WTC11 (cell line): ENCODE measurements at regions not wholly inside any gene's neighbourhood (a gene's known extent, or its start where the extent isn't known, plus 50 kb on each side); places are given as distances from the start of the nearest gene placed in this dataset.

Source experiments
- ATAC-seq: fragments of 200-7000 bp; cut with Tn5 transposase; 2 replicates; pipeline ENCODE4 v1.10.0; 2021; ENCODE audit warnings: mild to moderate bottlenecking, moderate library complexity
- CTCF ChIA-PET: fragments of 300-600 bp; sonication (Branson Sonifier 250); formaldehyde crosslinking; loops from one replicate; lab custom pipeline; 2021; ENCODE audit warnings: antibody characterized with exemption; lab: Charles Lee
- POLR2A ChIA-PET: fragments of 350-600 bp; sonication (Branson Sonifier 250); formaldehyde crosslinking; loops from one replicate; lab custom pipeline; 2021; ENCODE audit warnings: antibody characterized with exemption; lab: Charles Lee
- DNase-seq: peaks from one replicate; pipeline ENCODE4 v3.0.0; 2021; ENCODE audit warnings: low spot score
- H3K27ac Mint-ChIP-seq: 2 replicates; pipeline ENCODE4 v1.8.0; 2021; ENCODE audit warnings: mixed read lengths
- H3K27me3 Mint-ChIP-seq: 2 replicates; pipeline ENCODE4 v1.8.0; 2021; ENCODE audit warnings: low read depth, mild to moderate bottlenecking, moderate library complexity, mixed read lengths
- H3K36me3 Mint-ChIP-seq: 2 replicates; pipeline ENCODE4 v1.8.0; 2021; ENCODE audit warnings: mixed read lengths
- H3K4me1 Mint-ChIP-seq: 2 replicates; pipeline ENCODE4 v1.8.0; 2022; ENCODE audit warnings: mixed read lengths
- H3K4me3 Mint-ChIP-seq: 2 replicates; pipeline ENCODE4 v1.8.0; 2021; ENCODE audit warnings: mild to moderate bottlenecking, moderate library complexity, mixed read lengths
- H3K9me3 Mint-ChIP-seq: 2 replicates; pipeline ENCODE4 v1.8.0; 2021; ENCODE audit warnings: mixed read lengths
- ETV6 ChIP-seq: sonication (generic); formaldehyde crosslinking; IDR thresholded peaks from 2 replicates; pipeline ENCODE4 v1.8.1; 2022; ENCODE audit warnings: mild to moderate bottlenecking, missing genetic modification reagents
- FOXJ3 ChIP-seq: sonication (generic); formaldehyde crosslinking; IDR thresholded peaks from 2 replicates; pipeline ENCODE4 v1.9.0; 2021; ENCODE audit warnings: missing genetic modification reagents, mild to moderate bottlenecking, borderline replicate concordance
- IRF2 ChIP-seq: sonication (generic); formaldehyde crosslinking; IDR thresholded peaks from 2 replicates; pipeline ENCODE4 v1.8.0; 2022; ENCODE audit warnings: low read depth, missing genetic modification reagents, borderline replicate concordance
- JUN ChIP-seq: sonication (generic); formaldehyde crosslinking; IDR thresholded peaks from 2 replicates; pipeline ENCODE4 v1.8.0; 2023; ENCODE audit warnings: mild to moderate bottlenecking, missing genetic modification reagents
- NFE2L1 ChIP-seq: sonication (generic); formaldehyde crosslinking; IDR thresholded peaks from 2 replicates; pipeline ENCODE4 v1.8.1; 2023; ENCODE audit warnings: missing genetic modification reagents
- NR1H2 ChIP-seq: sonication (generic); formaldehyde crosslinking; IDR thresholded peaks from 2 replicates; pipeline ENCODE4 v1.9.0; 2021; ENCODE audit warnings: mild to moderate bottlenecking, moderate library complexity, missing genetic modification reagents
- NR2C2 ChIP-seq: sonication (generic); formaldehyde crosslinking; IDR thresholded peaks from 2 replicates; pipeline ENCODE4 v1.8.0; 2022; ENCODE audit warnings: mild to moderate bottlenecking, missing genetic modification reagents
- RORB ChIP-seq: fragments of 250-450 bp; sonication (Bioruptor Pico); IDR thresholded peaks from 2 replicates; pipeline ENCODE4 v1.9.0; 2021; ENCODE audit warnings: mild to moderate bottlenecking
- SMAD4 ChIP-seq: sonication (generic); formaldehyde crosslinking; IDR thresholded peaks from 2 replicates; pipeline ENCODE4 v1.8.0; 2022; ENCODE audit warnings: mild to moderate bottlenecking, missing genetic modification reagents
- TCF7 ChIP-seq: sonication (generic); formaldehyde crosslinking; IDR thresholded peaks from 2 replicates; pipeline ENCODE4 v1.8.0; 2022; ENCODE audit warnings: mild to moderate bottlenecking, low read depth, missing genetic modification reagents, moderate library complexity
- TEAD4 ChIP-seq: sonication (generic); formaldehyde crosslinking; IDR thresholded peaks from 2 replicates; pipeline ENCODE4 v1.8.0; 2022; ENCODE audit warnings: mild to moderate bottlenecking, missing genetic modification reagents
- ZBTB21 ChIP-seq: sonication (generic); formaldehyde crosslinking; IDR thresholded peaks from 2 replicates; pipeline ENCODE4 v1.8.1; 2023; ENCODE audit warnings: mild to moderate bottlenecking, missing genetic modification reagents, borderline replicate concordance
- ZNF121 ChIP-seq: sonication (generic); formaldehyde crosslinking; IDR thresholded peaks from 2 replicates; pipeline ENCODE4 v1.8.0; 2023; ENCODE audit warnings: missing genetic modification reagents
- ZNF219 ChIP-seq: sonication (generic); formaldehyde crosslinking; IDR thresholded peaks from 2 replicates; pipeline ENCODE4 v1.8.0; 2023; ENCODE audit warnings: missing genetic modification reagents, mild to moderate bottlenecking, borderline replicate concordance
- ZNF396 ChIP-seq: fragments of 250-450 bp; sonication (Bioruptor Pico); IDR thresholded peaks from 2 replicates; pipeline ENCODE4 v1.8.0; 2021; ENCODE audit warnings: mild to moderate bottlenecking, moderate library complexity, borderline replicate concordance
- ZNF671 ChIP-seq: fragments of 250-450 bp; sonication (Bioruptor Pico); IDR thresholded peaks from 2 replicates; pipeline ENCODE4 v1.8.0; 2021; ENCODE audit warnings: mild to moderate bottlenecking
- TF ChIP-seq, protein P1 (sequence below): sonication (generic); formaldehyde crosslinking; IDR thresholded peaks from 2 replicates; pipeline ENCODE4 v1.8.1; 2023; ENCODE audit warnings: mild to moderate bottlenecking, missing genetic modification reagents
- TF ChIP-seq, protein P2 (sequence below): sonication (generic); formaldehyde crosslinking; IDR thresholded peaks from 2 replicates; pipeline ENCODE4 v1.8.0; 2023; ENCODE audit warnings: mild to moderate bottlenecking, missing genetic modification reagents
- TF ChIP-seq, protein P3 (sequence below): sonication (generic); formaldehyde crosslinking; IDR thresholded peaks from 2 replicates; pipeline ENCODE4 v1.8.1; 2023; ENCODE audit warnings: mild to moderate bottlenecking, moderate library complexity, missing genetic modification reagents
- TF ChIP-seq, protein P4 (sequence below): sonication (generic); formaldehyde crosslinking; IDR thresholded peaks from 2 replicates; pipeline ENCODE4 v1.8.1; 2022; ENCODE audit warnings: low read depth, mild to moderate bottlenecking, moderate library complexity, missing genetic modification reagents, borderline replicate concordance
- TF ChIP-seq, protein P5 (sequence below): fragments of 250-450 bp; sonication (Bioruptor Pico); IDR thresholded peaks from 2 replicates; pipeline ENCODE4 v1.9.0; 2021; ENCODE audit warnings: mild to moderate bottlenecking
- TF ChIP-seq, protein P6 (sequence below): sonication (generic); formaldehyde crosslinking; IDR thresholded peaks from 2 replicates; pipeline ENCODE4 v1.8.1; 2023; ENCODE audit warnings: mild to moderate bottlenecking, missing genetic modification reagents, moderate library complexity
- TF ChIP-seq, protein P7 (sequence below): fragments of 200-600 bp; IDR thresholded peaks from 2 replicates; pipeline ENCODE4 v1.8.0; 2022; ENCODE audit warnings: antibody characterized with exemption

DNA sequence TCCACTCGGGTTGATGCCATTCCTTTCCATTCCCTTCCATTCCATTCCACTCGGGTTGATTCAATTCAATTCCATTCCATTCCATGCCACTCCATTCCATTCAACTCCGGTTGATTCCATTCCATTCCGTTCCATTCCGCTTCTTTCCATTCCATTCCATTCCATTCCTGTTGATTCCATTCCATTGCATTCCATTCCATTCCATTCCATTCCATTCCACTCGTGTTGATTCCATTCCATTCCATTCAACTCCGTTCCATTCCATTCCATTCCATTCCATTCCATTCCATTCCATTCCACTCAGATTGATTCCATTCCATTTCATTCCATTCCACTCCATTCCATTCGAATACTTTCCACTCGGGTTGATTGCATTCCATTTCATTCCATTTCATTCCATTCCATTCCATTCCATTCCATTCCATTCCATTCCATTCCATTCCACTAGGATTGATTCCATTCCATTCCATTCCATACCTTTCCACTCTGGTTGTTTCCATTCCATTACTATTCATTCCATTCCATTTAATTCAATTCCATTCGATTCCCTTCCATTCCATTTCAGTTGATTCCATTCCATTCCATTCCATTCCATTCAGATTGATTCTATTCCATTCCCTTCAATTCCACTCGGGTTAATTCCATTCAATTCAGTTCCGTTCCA lies 1141.8 kb downstream of the RPIA start:
- H3K4me3 Mint-ChIP-seq: no peak overlapping the region
- no peak overlapping the region for H3K27ac Mint-ChIP-seq
- TF ChIP-seq ZNF671 (CRISPR knock-in tag): no peak
- no peak for TF ChIP-seq ZBTB21
- TF ChIP-seq, protein P1, sequence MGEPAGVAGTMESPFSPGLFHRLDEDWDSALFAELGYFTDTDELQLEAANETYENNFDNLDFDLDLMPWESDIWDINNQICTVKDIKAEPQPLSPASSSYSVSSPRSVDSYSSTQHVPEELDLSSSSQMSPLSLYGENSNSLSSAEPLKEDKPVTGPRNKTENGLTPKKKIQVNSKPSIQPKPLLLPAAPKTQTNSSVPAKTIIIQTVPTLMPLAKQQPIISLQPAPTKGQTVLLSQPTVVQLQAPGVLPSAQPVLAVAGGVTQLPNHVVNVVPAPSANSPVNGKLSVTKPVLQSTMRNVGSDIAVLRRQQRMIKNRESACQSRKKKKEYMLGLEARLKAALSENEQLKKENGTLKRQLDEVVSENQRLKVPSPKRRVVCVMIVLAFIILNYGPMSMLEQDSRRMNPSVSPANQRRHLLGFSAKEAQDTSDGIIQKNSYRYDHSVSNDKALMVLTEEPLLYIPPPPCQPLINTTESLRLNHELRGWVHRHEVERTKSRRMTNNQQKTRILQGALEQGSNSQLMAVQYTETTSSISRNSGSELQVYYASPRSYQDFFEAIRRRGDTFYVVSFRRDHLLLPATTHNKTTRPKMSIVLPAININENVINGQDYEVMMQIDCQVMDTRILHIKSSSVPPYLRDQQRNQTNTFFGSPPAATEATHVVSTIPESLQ (CRISPR knock-in tag): no peak
- no peak for TF ChIP-seq ETV6 (CRISPR knock-in tag)
- no peak for TF ChIP-seq NR2C2 (CRISPR knock-in tag)
- no peak for TF ChIP-seq SMAD4 (CRISPR knock-in tag)
- TF ChIP-seq ZNF219: no peak
- no peak for TF ChIP-seq TCF7 (CRISPR knock-in tag)
- TF ChIP-seq JUN: no peak
- TF ChIP-seq TEAD4 (CRISPR knock-in tag): no peak
- no peak for TF ChIP-seq NFE2L1 (CRISPR knock-in tag)
- no peak for TF ChIP-seq NR1H2 (CRISPR knock-in tag)
- TF ChIP-seq ZNF121 (CRISPR knock-in tag): no peak
- TF ChIP-seq FOXJ3 (CRISPR knock-in tag): no peak
- no peak for TF ChIP-seq ZNF396 (CRISPR knock-in tag)
- H3K9me3 Mint-ChIP-seq: peaks cover 20% of the 10 kb centered on the region
- H3K27me3 Mint-ChIP-seq: peaks cover 40% of the 10 kb centered on the region
- ATAC-seq (0 out of 2 replicates have a peak, but pooled peaks have one; percentile 36), DNase-seq (no peak)
- peaks cover 20% of the 10 kb centered on the region; the same call in 1 of the 2 replicates for H3K36me3 Mint-ChIP-seq
- no peaks in the 10 kb centered on the region for H3K4me1 Mint-ChIP-seq
- POLR2A ChIA-PET: no interaction called here
- CTCF ChIA-PET: no interaction called here

DNA sequence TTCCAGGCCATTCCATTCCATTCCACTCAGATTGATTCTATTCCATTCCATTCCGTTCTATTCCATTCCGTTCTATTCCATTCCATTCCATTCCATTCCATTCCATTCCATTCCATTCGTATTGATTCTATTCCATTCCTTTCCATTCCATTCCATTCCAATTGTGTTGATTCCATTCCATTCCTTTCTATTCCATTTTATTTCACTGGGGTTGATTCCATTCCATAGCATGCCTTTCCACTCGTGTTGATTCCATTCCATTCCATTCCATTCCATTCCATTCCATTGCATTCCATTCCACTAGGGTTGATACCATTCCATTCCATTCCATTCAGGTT lies 1142.3 kb downstream of the RPIA start:
- POLR2A ChIA-PET: no interaction called here
- peaks cover 20% of the 10 kb centered on the region; the same call in 1 of the 2 replicates for H3K36me3 Mint-ChIP-seq
- peaks cover 20% of the 10 kb centered on the region for H3K9me3 Mint-ChIP-seq
- no peak for DNase-seq
- CTCF ChIA-PET: no interaction called here
- H3K4me1 Mint-ChIP-seq: no peaks in the 10 kb centered on the region
- H3K27ac Mint-ChIP-seq: no peak overlapping the region
- no peak for ATAC-seq
- H3K4me3 Mint-ChIP-seq: no peak overlapping the region
- H3K27me3 Mint-ChIP-seq: peaks cover 40% of the 10 kb centered on the region
- TF ChIP-seq, protein P2, sequence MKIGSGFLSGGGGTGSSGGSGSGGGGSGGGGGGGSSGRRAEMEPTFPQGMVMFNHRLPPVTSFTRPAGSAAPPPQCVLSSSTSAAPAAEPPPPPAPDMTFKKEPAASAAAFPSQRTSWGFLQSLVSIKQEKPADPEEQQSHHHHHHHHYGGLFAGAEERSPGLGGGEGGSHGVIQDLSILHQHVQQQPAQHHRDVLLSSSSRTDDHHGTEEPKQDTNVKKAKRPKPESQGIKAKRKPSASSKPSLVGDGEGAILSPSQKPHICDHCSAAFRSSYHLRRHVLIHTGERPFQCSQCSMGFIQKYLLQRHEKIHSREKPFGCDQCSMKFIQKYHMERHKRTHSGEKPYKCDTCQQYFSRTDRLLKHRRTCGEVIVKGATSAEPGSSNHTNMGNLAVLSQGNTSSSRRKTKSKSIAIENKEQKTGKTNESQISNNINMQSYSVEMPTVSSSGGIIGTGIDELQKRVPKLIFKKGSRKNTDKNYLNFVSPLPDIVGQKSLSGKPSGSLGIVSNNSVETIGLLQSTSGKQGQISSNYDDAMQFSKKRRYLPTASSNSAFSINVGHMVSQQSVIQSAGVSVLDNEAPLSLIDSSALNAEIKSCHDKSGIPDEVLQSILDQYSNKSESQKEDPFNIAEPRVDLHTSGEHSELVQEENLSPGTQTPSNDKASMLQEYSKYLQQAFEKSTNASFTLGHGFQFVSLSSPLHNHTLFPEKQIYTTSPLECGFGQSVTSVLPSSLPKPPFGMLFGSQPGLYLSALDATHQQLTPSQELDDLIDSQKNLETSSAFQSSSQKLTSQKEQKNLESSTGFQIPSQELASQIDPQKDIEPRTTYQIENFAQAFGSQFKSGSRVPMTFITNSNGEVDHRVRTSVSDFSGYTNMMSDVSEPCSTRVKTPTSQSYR: no peak
- TF ChIP-seq IRF2 (CRISPR knock-in tag) (no peak), RORB (no peak)
- TF ChIP-seq, protein P3, sequence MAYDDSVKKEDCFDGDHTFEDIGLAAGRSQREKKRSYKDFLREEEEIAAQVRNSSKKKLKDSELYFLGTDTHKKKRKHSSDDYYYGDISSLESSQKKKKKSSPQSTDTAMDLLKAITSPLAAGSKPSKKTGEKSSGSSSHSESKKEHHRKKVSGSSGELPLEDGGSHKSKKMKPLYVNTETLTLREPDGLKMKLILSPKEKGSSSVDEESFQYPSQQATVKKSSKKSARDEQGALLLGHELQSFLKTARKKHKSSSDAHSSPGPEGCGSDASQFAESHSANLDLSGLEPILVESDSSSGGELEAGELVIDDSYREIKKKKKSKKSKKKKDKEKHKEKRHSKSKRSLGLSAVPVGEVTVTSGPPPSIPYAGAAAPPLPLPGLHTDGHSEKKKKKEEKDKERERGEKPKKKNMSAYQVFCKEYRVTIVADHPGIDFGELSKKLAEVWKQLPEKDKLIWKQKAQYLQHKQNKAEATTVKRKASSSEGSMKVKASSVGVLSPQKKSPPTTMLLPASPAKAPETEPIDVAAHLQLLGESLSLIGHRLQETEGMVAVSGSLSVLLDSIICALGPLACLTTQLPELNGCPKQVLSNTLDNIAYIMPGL (CRISPR knock-in tag): no peak
- TF ChIP-seq, protein P4, sequence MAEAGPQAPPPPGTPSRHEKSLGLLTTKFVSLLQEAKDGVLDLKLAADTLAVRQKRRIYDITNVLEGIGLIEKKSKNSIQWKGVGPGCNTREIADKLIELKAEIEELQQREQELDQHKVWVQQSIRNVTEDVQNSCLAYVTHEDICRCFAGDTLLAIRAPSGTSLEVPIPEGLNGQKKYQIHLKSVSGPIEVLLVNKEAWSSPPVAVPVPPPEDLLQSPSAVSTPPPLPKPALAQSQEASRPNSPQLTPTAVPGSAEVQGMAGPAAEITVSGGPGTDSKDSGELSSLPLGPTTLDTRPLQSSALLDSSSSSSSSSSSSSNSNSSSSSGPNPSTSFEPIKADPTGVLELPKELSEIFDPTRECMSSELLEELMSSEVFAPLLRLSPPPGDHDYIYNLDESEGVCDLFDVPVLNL (CRISPR knock-in tag): no peak
- TF ChIP-seq, protein P5, sequence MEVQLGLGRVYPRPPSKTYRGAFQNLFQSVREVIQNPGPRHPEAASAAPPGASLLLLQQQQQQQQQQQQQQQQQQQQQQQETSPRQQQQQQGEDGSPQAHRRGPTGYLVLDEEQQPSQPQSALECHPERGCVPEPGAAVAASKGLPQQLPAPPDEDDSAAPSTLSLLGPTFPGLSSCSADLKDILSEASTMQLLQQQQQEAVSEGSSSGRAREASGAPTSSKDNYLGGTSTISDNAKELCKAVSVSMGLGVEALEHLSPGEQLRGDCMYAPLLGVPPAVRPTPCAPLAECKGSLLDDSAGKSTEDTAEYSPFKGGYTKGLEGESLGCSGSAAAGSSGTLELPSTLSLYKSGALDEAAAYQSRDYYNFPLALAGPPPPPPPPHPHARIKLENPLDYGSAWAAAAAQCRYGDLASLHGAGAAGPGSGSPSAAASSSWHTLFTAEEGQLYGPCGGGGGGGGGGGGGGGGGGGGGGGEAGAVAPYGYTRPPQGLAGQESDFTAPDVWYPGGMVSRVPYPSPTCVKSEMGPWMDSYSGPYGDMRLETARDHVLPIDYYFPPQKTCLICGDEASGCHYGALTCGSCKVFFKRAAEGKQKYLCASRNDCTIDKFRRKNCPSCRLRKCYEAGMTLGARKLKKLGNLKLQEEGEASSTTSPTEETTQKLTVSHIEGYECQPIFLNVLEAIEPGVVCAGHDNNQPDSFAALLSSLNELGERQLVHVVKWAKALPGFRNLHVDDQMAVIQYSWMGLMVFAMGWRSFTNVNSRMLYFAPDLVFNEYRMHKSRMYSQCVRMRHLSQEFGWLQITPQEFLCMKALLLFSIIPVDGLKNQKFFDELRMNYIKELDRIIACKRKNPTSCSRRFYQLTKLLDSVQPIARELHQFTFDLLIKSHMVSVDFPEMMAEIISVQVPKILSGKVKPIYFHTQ (CRISPR knock-in tag): no peak
- TF ChIP-seq, protein P6, sequence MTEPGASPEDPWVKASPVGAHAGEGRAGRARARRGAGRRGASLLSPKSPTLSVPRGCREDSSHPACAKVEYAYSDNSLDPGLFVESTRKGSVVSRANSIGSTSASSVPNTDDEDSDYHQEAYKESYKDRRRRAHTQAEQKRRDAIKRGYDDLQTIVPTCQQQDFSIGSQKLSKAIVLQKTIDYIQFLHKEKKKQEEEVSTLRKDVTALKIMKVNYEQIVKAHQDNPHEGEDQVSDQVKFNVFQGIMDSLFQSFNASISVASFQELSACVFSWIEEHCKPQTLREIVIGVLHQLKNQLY: no peak
- TF ChIP-seq, protein P7, sequence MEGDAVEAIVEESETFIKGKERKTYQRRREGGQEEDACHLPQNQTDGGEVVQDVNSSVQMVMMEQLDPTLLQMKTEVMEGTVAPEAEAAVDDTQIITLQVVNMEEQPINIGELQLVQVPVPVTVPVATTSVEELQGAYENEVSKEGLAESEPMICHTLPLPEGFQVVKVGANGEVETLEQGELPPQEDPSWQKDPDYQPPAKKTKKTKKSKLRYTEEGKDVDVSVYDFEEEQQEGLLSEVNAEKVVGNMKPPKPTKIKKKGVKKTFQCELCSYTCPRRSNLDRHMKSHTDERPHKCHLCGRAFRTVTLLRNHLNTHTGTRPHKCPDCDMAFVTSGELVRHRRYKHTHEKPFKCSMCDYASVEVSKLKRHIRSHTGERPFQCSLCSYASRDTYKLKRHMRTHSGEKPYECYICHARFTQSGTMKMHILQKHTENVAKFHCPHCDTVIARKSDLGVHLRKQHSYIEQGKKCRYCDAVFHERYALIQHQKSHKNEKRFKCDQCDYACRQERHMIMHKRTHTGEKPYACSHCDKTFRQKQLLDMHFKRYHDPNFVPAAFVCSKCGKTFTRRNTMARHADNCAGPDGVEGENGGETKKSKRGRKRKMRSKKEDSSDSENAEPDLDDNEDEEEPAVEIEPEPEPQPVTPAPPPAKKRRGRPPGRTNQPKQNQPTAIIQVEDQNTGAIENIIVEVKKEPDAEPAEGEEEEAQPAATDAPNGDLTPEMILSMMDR: no peak
